ENCODE measurements at regions not wholly inside any gene's neighbourhood (a gene's known extent, or its start where the extent isn't known, plus 50 kb on each side); places are given as distances from the start of the nearest gene placed in this dataset.
"Not testable (repeated sequence)": the region's sequence is repeated elsewhere in the genome, so short reads cannot be mapped to it uniquely, and the experiment has no call there.

DNA sequence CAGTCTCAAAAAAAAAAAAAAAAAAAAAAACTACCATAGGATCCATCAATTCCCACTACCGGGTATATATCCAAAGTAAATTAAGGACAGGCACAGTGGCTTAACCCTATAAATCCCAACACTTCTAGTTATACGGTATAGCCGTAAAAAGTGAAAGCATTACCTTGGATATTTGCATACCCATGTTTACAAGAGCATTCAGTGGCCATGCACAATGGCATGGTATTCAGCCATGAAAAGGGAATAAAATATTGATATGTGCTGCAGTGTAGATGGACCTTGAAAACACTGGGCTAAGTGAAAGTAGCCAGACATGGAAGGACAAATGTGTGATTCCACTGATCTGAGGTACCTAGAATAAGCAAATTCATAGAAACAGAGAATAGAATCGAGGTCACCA is 111.8 kb upstream of the CAB39 start:
- Histone ChIP-seq H3K4me1 (ENCODE audit: low read length) (peaks cover 69% of the 10 kb centered on the region), H2AFZ (ENCODE audit: low read depth, low read length) (no peak overlapping the region), H3K79me2 (ENCODE audit: low read length) (peaks cover 3% of the 10 kb centered on the region; the same call in 1 of the 2 replicates), H3K27me3 (ENCODE audit: low read depth, low read length) (no peaks in the 10 kb centered on the region), H3K4me3 (ENCODE audit: low read length) (peak overlapping the region; percentile 56), H3K36me3 (replicated peaks; ENCODE audit: low read depth, low read length) (no peaks in the 10 kb centered on the region), H3K9me3 (ENCODE audit: insufficient read depth, low read length) (no peaks in the 10 kb centered on the region), H4K20me1 (ENCODE audit: insufficient read depth, low read length) (no peaks in the 10 kb centered on the region), H3K27ac (ENCODE audit: low read length) (peak overlapping the region; percentile 93), H3K9ac (ENCODE audit: low read length) (peak overlapping the region; percentile 52; the same call in 1 of the 2 replicates), H3K4me2 (ENCODE audit: low read length) (peak overlapping the region; percentile 66)
- TF ChIP-seq, protein P1, sequence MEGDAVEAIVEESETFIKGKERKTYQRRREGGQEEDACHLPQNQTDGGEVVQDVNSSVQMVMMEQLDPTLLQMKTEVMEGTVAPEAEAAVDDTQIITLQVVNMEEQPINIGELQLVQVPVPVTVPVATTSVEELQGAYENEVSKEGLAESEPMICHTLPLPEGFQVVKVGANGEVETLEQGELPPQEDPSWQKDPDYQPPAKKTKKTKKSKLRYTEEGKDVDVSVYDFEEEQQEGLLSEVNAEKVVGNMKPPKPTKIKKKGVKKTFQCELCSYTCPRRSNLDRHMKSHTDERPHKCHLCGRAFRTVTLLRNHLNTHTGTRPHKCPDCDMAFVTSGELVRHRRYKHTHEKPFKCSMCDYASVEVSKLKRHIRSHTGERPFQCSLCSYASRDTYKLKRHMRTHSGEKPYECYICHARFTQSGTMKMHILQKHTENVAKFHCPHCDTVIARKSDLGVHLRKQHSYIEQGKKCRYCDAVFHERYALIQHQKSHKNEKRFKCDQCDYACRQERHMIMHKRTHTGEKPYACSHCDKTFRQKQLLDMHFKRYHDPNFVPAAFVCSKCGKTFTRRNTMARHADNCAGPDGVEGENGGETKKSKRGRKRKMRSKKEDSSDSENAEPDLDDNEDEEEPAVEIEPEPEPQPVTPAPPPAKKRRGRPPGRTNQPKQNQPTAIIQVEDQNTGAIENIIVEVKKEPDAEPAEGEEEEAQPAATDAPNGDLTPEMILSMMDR (IDR thresholded peaks at IDR 0.05; ENCODE audit: low read depth, low read length): no peak
- TF ChIP-seq EZH2phosphoT487 (IDR thresholded peaks at IDR 0.05; ENCODE audit: low read depth): no peak

DNA sequence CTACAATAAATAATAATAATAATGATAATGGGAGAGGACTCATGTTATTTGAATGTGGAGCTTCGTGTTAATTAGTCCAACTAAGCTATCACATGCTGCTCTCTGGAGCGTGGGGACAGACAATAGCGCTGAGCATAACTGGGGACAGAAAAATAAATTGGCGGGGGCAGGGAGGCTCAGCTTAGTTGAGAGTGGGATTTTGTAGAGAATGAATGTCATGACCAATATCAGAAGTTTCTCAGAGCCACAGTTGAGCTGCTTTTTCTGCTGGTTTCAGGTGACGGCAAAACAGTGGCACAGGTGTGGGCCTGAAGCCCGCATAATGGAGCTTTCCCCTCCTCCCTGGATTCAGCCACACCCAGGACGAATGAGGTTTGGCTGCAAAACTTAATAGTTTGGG is 111.1 kb upstream of the CAB39 start:
- Histone ChIP-seq H2AFZ (ENCODE audit: low read depth, low read length) (no peak overlapping the region), H3K36me3 (replicated peaks; ENCODE audit: low read depth, low read length) (no peaks in the 10 kb centered on the region), H3K27ac (ENCODE audit: low read length) (peak overlapping the region; percentile 93), H3K9ac (ENCODE audit: low read length) (peak overlapping the region; percentile 52), H3K4me1 (ENCODE audit: low read length) (peaks cover 67% of the 10 kb centered on the region), H3K4me3 (ENCODE audit: low read length) (peak overlapping the region; percentile 35; the same call in 1 of the 2 replicates), H3K4me2 (ENCODE audit: low read length) (peak overlapping the region; percentile 66), H3K27me3 (ENCODE audit: low read depth, low read length) (no peaks in the 10 kb centered on the region), H4K20me1 (ENCODE audit: insufficient read depth, low read length) (no peaks in the 10 kb centered on the region), H3K9me3 (ENCODE audit: insufficient read depth, low read length) (no peaks in the 10 kb centered on the region), H3K79me2 (ENCODE audit: low read length) (peaks cover 3% of the 10 kb centered on the region; the same call in 1 of the 2 replicates)
- TF ChIP-seq EZH2phosphoT487 (IDR thresholded peaks at IDR 0.05; ENCODE audit: low read depth): no peak
- TF ChIP-seq, protein P1 (IDR thresholded peaks at IDR 0.05; ENCODE audit: low read depth, low read length): no peak

DNA sequence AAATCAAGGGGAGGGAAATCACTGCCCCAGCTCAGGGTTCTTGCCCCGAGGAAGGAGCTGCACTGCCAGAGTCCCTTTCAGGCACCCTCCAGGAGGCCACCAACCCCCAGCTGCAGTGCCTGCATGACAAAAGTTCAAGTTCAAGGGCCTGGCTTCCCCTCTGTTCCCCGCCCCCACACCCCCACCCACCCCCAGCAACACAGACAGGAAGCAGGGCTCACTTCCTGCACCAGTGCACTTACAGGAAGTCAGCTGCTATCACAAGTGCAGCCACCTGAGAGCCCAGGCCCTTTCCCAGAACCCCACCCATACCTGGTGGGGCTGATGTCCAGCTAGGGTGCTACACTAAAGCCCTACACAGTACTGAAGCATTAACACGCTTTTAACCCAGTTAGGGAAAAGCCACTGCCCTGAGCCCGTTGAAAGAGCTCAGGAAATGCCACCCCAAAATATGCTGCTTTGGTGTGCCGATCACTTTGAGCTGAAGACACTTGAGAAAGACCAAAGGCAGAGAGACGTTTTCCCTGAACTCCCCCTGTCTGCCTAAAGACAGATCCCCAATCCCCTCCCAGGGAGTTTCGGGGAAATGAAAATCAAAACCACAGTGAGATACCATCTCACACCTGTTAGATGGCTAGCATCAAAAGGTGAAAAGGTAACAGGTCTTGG is 109.9 kb upstream of the CAB39 start:
- Histone ChIP-seq H2AFZ (ENCODE audit: low read depth, low read length) (no peak overlapping the region), H3K27ac (ENCODE audit: low read length) (peak overlapping the region; percentile 93), H3K27me3 (ENCODE audit: low read depth, low read length) (no peaks in the 10 kb centered on the region), H3K79me2 (ENCODE audit: low read length) (peaks cover 3% of the 10 kb centered on the region; the same call in 1 of the 2 replicates), H4K20me1 (ENCODE audit: insufficient read depth, low read length) (no peaks in the 10 kb centered on the region), H3K9ac (ENCODE audit: low read length) (peak overlapping the region; percentile 63), H3K4me2 (ENCODE audit: low read length) (peak overlapping the region; percentile 60), H3K9me3 (ENCODE audit: insufficient read depth, low read length) (no peaks in the 10 kb centered on the region), H3K36me3 (replicated peaks; ENCODE audit: low read depth, low read length) (no peaks in the 10 kb centered on the region), H3K4me3 (ENCODE audit: low read length) (peak overlapping the region; percentile 39; the same call in 1 of the 2 replicates), H3K4me1 (ENCODE audit: low read length) (peaks cover 62% of the 10 kb centered on the region)
- no peak for TF ChIP-seq EZH2phosphoT487 (IDR thresholded peaks at IDR 0.05; ENCODE audit: low read depth)
- TF ChIP-seq, protein P1 (IDR thresholded peaks at IDR 0.05; ENCODE audit: low read depth, low read length): no peak

DNA sequence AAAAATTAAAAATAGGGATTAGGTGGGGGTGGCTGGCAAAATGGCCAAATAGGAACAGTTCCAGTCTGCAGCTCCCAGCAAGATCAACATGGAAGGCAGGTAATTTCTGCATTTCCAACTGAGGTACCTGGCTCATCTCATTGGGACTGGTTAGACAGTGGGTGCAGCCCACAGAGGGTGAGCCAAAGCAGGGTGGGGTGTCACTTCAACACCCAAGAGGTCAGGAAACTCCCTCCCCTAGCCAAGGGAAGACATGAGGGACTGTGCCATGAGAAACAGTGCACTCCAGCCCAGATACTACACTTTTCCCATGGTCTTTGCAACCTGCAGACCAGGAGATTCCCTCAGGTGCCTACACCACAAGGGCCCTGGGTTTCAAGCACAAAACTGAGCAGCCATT is 109.3 kb upstream of the CAB39 start:
- H3K9ac ChIP-seq (ENCODE audit: low read length): peak overlapping the region; percentile 63; the same call in 1 of the 2 replicates
- H3K4me1 ChIP-seq (ENCODE audit: low read length): peaks cover 56% of the 10 kb centered on the region
- H3K79me2 ChIP-seq (ENCODE audit: low read length); H2AFZ ChIP-seq (ENCODE audit: low read depth, low read length); H3K9me3 ChIP-seq (ENCODE audit: insufficient read depth, low read length); H3K36me3 ChIP-seq (replicated peaks; ENCODE audit: low read depth, low read length); H3K27me3 ChIP-seq (ENCODE audit: low read depth, low read length); H3K4me3 ChIP-seq (ENCODE audit: low read length); H4K20me1 ChIP-seq (ENCODE audit: insufficient read depth, low read length): not testable (repeated sequence)
- H3K4me2 ChIP-seq (ENCODE audit: low read length): peak overlapping the region; percentile 60; the same call in 1 of the 2 replicates
- peak overlapping the region; percentile 93 for H3K27ac ChIP-seq (ENCODE audit: low read length)

DNA sequence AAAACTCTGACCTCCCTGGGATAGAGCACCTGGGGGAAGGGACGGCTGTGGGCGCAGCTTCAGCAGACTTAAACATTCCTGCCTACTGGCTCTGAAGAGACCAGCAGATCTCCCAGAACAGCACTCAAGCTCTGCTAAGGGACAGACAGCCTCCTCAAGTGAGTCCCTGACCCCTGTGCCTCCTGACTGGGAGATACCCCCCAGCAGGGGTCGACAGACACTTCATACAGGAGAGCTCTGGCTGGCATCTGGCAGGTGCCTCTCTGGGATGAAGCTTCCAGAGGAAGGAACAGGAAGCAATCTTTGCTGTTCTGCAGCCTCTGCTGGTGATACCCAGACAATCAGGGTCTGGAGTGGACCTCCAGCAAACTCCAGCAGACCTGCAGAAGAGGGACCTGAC is 108.5 kb upstream of the CAB39 start:
- not testable (repeated sequence) for H3K4me2 ChIP-seq (ENCODE audit: low read length); H2AFZ ChIP-seq (ENCODE audit: low read depth, low read length); H3K9ac ChIP-seq (ENCODE audit: low read length); H3K4me3 ChIP-seq (ENCODE audit: low read length); H3K27me3 ChIP-seq (ENCODE audit: low read depth, low read length); H3K9me3 ChIP-seq (ENCODE audit: insufficient read depth, low read length); H3K79me2 ChIP-seq (ENCODE audit: low read length); H3K27ac ChIP-seq (ENCODE audit: low read length); H4K20me1 ChIP-seq (ENCODE audit: insufficient read depth, low read length); H3K36me3 ChIP-seq (replicated peaks; ENCODE audit: low read depth, low read length)
- H3K4me1 ChIP-seq (ENCODE audit: low read length): peaks cover 48% of the 10 kb centered on the region

Data from OCI-LY3 (cell line).